HG03571 (cell line): ENCODE measurements at regions not wholly inside any gene's neighbourhood (a gene's known extent, or its start where the extent isn't known, plus 50 kb on each side); places are given as distances from the start of the nearest gene placed in this dataset.
"Not testable (repeated sequence)": the region's sequence is repeated elsewhere in the genome, so short reads cannot be mapped to it uniquely, and the experiment has no call there.

Experiments used
- ATAC-seq: cut with Tn5 transposase; IDR thresholded peaks from one replicate; pipeline ENCODE4 v1.9.1; 2021; ENCODE audit not compliant: unreplicated experiment

- ATAC-seq = peak; percentile 95
These were observed 187.7 kb downstream of the SATB1 start for GRCh38 chr3:18237251-18238005.

- no peak for ATAC-seq
These were observed 188.4 kb downstream of the SATB1 start for GRCh38 chr3:18236726-18237125.

- ATAC-seq = no peak
These were observed 190.3 kb downstream of the SATB1 start for GRCh38 chr3:18234717-18235335.

- ATAC-seq = no peak
These were observed 191.0 kb downstream of the SATB1 start for GRCh38 chr3:18233987-18234716.

GRCh38 chr3:18232317-18232716 is 192.8 kb downstream of the SATB1 start:
- ATAC-seq = no peak

- no peak for ATAC-seq
These were observed 197.1 kb downstream of the SATB1 start for GRCh38 chr3:18228060-18228459.

GRCh38 chr3:18225709-18226108 is 199.4 kb downstream of the SATB1 start:
- ATAC-seq = no peak

- ATAC-seq = no peak
These were observed 200.7 kb downstream of the SATB1 start for GRCh38 chr3:18224426-18224825.

GRCh38 chr3:18223974-18224373 is 201.2 kb downstream of the SATB1 start:
- ATAC-seq = peak; percentile 31

- ATAC-seq = peak; percentile 98
These were observed 201.6 kb downstream of the SATB1 start for GRCh38 chr3:18223571-18223970.

- ATAC-seq = no peak
These were observed 202.5 kb downstream of the SATB1 start for GRCh38 chr3:18222686-18223085.

GRCh38 chr3:18217507-18218174 is 207.5 kb downstream of the SATB1 start:
- peak; percentile 52 for ATAC-seq

GRCh38 chr3:18216996-18217395 is 208.1 kb downstream of the SATB1 start:
- no peak for ATAC-seq

GRCh38 chr3:18215639-18216038 is 209.5 kb downstream of the SATB1 start:
- ATAC-seq = no peak

GRCh38 chr3:18211116-18211515 is 214.0 kb downstream of the SATB1 start:
- ATAC-seq = no peak

GRCh38 chr3:18208856-18209255 is 216.3 kb downstream of the SATB1 start:
- no peak for ATAC-seq

- ATAC-seq = no peak
These were observed 217.0 kb downstream of the SATB1 start for GRCh38 chr3:18208091-18208490.

GRCh38 chr3:18207226-18207625 is 217.9 kb downstream of the SATB1 start:
- no peak for ATAC-seq

GRCh38 chr3:18205701-18206100 is 219.4 kb downstream of the SATB1 start:
- not testable (repeated sequence) for ATAC-seq

- no peak for ATAC-seq
These were observed 223.8 kb downstream of the SATB1 start for GRCh38 chr3:18201315-18201714.

GRCh38 chr3:18199757-18200156 is 225.4 kb downstream of the SATB1 start:
- no peak for ATAC-seq
